LNCaP clone FGC (cell line): ENCODE measurements at regions not wholly inside any gene's neighbourhood (a gene's known extent, or its start where the extent isn't known, plus 50 kb on each side); places are given as distances from the start of the nearest gene placed in this dataset.

Experiments
- DNase-seq: peaks from one replicate; pipeline ENCODE4 v3.0.0-alpha.2; 2011; ENCODE audit warnings: low read depth
- H3K4me3 ChIP-seq: 2 replicates; pipeline ENCODE4 v1.5.1; 2011; ENCODE audit warnings: mild to moderate bottlenecking, low read depth, low read length, control low read depth
- TF ChIP-seq, protein P1 (sequence below): IDR thresholded peaks from 2 replicates; pipeline ENCODE4 v1.5.1; 2012; ENCODE audit warnings: mild to moderate bottlenecking; ENCODE audit not compliant: control insufficient read depth, insufficient read depth; ENCODE audit errors: extremely low read depth

DNA sequence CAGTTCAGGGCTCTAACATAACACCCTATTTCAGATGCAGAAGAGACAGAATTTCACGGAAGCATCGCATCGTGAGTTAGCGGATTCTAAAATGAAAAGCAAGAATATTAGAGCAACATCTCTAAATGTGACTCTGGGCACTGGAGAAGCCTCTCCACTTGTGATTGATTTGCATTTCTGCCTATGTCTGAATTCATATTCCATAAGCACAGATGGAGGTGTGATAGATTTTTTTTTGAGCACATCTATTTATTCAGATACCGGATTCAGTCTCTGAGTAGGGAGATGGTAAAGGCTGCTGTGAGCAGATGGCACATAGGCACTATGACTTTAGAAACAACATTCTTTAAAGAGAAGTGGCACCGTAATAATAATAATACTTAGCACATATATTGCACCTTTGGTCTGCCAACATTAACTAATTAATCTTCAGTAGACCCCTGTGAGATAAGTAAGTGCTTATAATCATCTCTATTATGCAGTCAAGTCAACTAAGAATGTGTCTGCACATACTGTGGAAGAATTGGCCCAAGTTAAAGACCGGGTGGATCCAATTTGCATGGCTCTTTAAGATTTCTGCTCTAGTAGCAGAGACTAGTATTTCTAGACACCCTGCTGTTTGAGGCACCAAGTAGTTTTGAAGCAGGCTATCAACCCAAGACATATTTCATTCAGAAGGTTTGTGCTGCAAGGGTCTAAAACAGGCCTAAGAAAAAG is 685.0 kb downstream of the CETN3 start:
- TF ChIP-seq, protein P1, sequence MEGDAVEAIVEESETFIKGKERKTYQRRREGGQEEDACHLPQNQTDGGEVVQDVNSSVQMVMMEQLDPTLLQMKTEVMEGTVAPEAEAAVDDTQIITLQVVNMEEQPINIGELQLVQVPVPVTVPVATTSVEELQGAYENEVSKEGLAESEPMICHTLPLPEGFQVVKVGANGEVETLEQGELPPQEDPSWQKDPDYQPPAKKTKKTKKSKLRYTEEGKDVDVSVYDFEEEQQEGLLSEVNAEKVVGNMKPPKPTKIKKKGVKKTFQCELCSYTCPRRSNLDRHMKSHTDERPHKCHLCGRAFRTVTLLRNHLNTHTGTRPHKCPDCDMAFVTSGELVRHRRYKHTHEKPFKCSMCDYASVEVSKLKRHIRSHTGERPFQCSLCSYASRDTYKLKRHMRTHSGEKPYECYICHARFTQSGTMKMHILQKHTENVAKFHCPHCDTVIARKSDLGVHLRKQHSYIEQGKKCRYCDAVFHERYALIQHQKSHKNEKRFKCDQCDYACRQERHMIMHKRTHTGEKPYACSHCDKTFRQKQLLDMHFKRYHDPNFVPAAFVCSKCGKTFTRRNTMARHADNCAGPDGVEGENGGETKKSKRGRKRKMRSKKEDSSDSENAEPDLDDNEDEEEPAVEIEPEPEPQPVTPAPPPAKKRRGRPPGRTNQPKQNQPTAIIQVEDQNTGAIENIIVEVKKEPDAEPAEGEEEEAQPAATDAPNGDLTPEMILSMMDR, result no peak
- DNase-seq, result no peak
- H3K4me3 ChIP-seq, result no peak overlapping the region

DNA sequence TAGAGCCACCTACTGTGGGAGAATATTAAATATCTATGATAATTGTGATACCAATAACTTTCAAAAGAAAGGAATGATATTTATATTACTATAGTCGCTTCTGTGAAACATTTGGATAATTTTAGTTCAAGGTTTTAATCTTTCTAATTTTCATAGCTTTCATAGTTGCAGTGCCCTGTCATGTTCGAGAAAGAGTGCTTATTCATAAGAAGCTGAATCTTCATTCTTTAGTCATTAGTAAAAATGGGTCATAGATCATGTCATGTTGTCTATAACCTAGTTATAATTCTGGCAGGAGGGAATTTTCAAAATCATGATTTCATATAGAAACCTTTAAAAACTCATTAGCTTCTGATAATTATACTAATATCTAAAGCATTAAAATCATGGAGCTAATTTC is 685.6 kb downstream of the CETN3 start:
- no peak for DNase-seq
- no peak overlapping the region for H3K4me3 ChIP-seq
- TF ChIP-seq, protein P1, result no peak

DNA sequence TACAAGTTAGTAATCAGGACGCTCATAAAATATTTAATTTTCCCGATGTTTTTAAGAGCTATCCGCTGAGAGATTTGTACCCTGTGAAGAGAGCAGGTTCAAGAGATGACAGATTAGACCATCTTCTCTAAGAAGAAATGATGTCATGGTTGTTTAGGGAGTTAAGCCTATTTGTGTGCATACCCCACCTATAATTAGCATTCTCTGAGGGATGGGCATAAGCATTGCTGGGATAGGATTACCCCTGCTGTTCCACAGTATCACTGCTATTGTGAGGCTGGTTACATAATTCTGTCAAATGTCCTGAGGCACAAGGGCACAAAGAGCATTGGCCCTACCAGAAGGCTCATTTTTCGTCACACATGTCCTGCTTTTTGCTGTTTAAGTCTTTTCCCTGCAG is 687.0 kb downstream of the CETN3 start:
- no peak for DNase-seq
- no peak overlapping the region for H3K4me3 ChIP-seq
- TF ChIP-seq, protein P1, result no peak

DNA sequence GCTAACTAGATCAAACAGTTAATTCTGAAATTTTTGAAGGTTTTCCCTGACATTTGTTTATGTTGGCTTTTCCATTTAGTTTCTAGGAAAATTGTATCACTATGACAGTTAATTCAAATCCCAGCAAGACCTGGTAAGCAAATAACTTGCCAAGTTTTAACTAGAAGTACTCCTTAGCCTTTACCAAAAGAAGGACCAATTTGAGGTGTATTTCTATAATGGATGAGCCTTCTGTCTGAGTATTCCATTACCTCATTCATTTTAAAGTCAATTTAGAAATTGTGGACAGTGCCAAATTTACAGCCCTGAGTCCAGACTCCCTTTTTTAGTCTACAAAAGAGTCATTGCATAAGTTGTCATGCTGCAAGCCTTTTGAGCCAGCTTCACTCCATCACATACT is 687.6 kb downstream of the CETN3 start:
- no peak for DNase-seq

DNA sequence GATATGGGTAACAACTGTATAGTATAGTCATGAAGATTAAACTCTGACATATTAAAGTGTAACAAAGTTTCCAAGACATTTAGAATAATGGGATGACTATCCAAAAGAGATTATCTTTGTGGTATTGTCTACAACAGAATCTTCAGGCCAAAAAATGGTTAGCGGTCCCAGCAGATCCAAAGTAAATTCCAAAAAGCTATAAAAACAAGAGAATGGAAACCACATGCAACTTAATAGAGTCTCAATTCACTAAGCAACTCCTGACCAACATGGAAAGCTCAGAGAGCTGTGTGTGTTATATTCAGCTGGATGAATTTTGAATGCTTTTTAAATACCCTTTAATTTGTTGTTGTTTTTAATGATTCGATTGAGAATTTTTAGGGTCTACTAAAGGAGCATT is 688.2 kb downstream of the CETN3 start:
- TF ChIP-seq, protein P1, result no peak
- H3K4me3 ChIP-seq, result no peak overlapping the region
- DNase-seq, result no peak

More for the DNA sequence above, 687.6 kb downstream of the CETN3 start:
- TF ChIP-seq, protein P1, result no peak
- no peak overlapping the region for H3K4me3 ChIP-seq

DNA sequence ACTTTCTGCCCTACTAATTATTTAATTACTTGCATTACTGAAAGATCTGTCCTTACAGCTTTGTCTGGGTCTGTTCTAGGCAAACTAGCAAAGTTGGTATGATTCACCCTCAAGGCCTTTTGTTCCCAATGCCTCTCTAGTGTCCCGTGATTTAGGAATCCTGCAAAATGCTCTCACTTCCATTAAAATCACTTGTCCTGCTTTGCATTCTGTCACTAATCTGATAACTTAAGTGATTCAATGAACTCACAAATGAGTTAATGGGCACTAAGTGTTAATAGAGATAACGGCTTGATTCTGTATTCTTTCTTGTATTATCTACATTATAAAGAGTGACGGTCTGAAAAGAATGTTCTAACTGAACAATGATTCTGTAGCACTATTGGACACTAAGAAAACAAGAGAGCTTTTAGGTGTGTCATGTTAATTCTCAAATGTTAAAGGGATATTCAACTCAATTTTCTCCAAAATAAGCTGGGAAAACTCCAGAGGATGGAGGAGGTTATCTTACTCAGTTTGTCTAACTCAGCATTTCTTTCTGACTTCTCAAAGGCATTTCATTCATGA is 697.3 kb downstream of the CETN3 start:
- TF ChIP-seq, protein P1, result no peak
- no peak for DNase-seq
- H3K4me3 ChIP-seq, result no peak overlapping the region

DNA sequence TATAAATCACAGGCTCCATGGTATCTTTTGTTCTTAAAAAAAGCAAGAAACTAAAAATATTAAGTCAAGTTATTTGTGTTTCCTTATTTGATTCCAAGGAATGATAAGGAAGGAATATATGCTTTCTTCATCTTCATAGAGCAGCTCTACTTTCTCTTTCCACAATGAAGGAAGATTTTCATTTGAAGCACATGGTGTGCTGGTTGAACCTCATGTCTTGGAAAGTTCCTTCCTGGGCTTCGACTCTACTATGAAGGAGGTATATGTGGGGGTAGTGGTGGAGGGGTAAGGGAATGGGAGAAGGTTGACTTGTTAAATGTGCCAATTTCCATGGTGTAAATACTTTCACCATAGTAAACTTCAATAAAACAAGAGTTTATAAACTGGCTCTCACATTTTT is 698.0 kb downstream of the CETN3 start:
- no peak for DNase-seq
- TF ChIP-seq, protein P1, result no peak
- H3K4me3 ChIP-seq, result no peak overlapping the region
